Hematopoietic multipotent progenitor cell treated with erythropoietin and hydrocortisone succinate and interleukin-3 and kit ligand, for 17 days (in vitro differentiated cells): ENCODE measurements at regions not wholly inside any gene's neighbourhood (a gene's known extent, or its start where the extent isn't known, plus 50 kb on each side); places are given as distances from the start of the nearest gene placed in this dataset.
"Not testable (repeated sequence)": the region's sequence is repeated elsewhere in the genome, so short reads cannot be mapped to it uniquely, and the experiment has no call there.

Source experiments
- DNase-seq: peaks from one replicate; pipeline ENCODE4 v3.0.0-alpha.2; 2015; ENCODE audit warnings: low spot score

DNA sequence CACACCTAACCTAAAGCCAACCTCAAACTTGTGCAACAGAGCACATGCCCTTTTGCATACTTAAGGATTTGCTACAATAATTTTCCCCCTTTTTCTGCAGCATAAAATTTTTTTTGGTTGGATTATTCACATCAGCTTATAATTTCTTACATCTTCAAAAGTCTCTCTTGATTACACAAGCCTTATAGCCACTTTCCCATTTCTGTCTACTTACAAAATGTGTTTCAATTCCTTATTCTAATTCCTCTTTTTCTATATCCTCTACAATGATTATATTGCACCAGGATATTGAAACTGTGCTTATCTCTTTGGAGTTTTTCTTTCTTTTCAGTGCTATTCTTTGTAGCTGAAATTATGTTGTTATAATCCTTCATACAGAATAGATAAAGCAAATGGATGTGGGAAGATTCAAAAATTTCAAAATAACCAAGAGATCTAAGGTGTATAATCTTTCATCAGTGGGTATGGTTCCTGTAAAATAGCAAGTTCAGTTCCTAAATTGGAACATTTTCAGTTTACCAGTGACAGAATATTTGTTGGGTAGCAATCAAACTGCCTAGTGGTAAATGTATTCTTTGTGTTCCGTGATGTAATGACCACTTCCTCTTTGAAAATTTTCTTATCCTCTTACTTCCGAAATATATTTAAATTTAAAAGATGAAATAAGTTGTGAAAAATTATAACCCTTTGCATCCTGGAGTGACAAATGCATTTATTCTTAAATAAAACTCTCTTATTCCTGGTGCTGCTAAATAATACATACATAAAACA is 386.8 kb upstream of the CHD1 start:
- no peak for DNase-seq

DNA sequence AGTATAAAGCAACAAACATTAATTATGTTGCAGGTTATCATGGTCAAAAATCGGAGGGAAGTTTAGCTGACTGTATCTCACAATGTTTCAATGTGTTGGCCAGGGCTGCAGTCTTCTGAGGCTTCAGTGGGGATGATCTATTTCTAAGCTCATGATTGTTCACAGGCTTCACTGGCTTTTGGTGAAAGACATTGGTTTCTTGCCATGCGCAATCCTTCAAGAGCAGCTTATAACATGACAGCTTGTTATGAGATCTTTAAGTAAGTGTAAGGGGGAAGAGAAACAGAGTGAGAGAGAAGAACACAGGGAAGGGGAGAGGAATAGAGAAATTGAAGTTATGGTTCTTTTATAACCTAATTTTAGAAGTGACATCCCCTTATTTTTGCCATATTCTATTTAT is 385.9 kb upstream of the CHD1 start:
- DNase-seq = no peak

DNA sequence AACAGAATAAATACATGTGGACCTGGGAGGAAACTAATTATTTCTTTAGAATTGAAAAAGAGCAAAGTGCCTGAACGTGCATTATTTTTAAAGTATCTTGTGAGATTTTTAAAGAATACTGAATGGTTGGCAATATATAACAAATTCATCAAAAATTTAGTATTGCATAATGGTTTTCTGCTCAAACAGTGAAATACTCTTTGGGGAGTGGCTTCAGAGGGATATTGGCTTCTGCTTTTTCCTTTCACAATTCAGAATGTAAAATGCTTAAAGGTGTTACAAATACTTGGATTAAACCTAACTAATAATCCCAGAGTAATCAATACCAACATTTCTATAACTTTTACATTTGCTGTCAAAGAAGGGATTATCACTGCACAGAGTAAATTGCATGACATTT is 379.3 kb upstream of the CHD1 start:
- DNase-seq = no peak

DNA sequence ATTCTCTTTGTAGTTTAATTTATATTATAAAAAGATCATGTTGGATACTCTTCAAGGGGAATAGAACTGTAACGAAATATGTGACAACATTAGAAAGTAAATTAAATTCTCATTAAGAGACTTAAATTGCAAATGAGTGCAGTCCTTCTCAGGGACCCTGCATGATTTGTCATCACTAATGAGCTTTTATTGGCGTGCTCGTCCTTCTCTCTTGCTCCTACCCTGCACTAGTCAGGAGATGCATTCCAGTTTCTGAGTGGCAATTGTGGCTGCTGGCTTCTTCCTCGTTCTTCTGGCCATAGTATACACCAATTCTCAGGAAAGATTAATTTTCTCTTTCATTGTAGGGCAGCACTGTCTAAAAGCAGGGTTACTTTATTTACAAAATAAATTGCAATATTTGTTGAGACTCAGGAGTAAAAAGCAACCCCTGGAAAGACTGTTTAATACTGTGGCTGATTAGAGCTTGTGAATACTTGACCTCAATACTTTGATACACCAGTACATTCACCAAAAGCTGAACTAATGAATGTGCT is 376.3 kb upstream of the CHD1 start:
- no peak for DNase-seq

DNA sequence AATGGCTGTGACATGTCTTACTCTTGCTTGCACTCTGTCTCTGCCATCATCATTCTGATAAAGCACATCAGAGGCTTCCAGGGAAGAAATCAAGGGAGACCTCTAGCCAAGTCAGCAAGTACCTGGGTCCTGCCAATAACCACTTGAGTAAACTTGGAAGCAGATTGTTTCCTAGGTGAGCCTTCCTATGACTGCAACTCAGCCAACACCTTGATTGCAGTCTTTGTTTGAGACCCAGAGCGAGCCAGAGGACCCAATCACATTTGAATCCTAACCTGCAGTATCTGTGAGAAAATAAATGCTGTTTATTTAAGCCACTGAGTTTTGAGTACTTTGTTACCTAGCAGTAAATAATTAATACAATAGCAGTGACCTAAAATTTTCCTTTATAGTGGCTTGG is 356.8 kb upstream of the CHD1 start:
- DNase-seq = no peak

DNA sequence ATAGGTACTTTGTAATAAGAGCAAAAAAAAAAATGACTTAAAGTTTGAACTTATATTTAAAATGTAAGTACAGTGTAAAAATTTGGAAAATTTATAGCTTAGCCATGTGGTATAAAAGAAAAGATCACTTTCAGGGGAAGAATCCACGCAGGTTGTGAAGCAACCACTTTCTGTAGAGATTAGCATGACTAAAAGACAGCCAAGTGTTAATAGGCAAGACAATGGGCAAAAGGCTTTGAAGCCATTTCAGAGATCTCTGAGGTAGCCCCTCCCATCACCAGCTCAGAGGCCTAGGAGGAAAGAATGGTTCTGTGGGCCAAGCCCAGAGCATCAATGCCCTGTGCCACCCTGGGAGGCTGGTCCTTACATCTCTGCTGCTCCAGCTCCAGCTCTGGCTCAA is 346.3 kb upstream of the CHD1 start:
- no peak for DNase-seq

DNA sequence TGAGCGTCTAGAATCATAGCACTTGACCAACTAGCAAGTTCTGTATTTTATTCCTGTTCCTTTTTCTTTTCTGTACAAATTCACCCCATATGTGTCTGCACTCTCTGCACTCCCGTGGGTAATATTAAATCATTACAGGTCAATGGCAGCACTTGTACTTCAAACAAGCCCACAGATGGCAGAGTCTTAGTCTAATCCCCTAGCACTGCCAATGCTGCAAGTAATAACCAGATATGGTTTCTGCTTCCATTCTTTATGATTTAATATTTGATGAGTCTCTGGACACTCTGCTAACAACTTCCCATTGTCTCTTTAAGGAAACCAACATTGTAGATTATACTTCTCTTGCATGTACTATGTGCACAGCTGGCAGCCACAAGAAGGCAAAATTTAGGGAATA is 343.8 kb upstream of the CHD1 start:
- DNase-seq = no peak

DNA sequence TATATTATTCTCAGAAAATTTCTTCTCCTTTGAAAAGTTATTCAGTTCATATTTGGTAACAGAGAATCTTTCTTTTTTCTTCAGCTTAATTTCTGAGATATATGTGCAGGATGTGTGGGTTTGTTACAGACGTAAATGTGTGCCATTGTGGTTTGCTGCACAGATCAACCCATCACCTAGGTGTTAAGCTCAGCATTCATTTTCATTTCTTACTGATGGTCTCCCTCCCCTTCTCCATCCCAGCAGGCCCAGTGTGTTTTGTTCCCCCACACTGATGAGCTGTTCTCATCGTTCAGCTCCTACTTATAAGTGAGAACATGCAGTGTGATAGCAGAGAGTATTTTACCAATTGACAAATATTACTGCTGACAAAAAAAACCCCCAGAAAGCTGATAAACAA is 330.0 kb upstream of the CHD1 start:
- no peak for DNase-seq

DNA sequence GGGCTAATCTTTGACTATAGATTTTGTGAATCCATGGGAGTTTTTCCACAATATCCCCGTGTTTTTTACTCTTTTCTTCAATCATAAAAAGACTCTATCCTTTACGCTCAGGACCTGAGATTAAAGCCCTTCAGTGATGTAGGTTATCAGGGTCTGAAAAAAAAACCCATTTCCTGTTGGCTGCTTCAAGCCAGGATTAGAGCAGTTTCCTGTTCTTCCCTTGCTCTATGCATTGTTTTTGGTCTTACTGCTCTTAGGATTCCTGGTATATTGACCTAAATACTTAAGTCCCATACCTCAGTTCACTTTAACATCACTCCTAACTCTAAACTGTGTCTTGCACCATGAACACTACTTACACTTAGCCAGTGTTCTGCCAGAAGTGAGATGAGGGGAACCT is 319.3 kb upstream of the CHD1 start:
- no peak for DNase-seq

DNA sequence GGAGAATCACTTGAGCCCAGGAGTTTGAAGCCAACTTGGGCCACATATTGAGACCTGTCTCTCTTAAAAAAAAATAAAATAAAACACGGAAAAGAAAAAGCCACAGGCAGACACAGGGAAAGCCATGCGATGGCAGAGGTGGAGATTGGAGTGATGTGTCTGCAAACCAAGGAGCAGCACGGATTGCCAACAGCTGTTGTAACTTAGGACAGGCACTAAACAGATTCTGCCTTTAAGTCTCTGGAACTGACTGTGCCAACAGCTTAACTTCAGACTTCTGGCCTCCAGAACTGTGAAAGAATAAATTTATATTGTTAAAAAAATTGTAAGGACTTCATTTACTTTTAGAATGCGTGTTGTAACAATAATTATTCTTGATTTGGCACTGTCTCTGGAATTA is 318.5 kb upstream of the CHD1 start:
- DNase-seq = no peak

DNA sequence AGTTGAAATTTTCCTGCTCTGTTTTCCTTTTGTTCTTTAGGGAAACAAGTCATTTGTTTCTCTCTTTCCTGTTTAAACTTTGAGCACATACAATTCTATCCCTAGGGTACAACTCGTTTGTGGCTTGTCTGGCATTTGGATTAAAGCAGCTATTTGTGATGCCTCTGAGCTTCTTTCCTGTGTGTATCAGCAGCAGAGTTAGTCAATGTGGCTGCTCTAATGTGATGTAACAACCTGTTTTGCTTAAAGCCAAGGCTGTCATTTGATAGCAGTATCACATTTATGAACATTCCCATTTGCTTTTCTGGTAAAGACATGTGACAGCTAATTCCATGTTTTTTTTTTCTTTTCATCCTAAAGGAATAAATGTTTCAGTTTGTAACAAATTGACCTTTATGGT is 314.3 kb upstream of the CHD1 start:
- DNase-seq = no peak

DNA sequence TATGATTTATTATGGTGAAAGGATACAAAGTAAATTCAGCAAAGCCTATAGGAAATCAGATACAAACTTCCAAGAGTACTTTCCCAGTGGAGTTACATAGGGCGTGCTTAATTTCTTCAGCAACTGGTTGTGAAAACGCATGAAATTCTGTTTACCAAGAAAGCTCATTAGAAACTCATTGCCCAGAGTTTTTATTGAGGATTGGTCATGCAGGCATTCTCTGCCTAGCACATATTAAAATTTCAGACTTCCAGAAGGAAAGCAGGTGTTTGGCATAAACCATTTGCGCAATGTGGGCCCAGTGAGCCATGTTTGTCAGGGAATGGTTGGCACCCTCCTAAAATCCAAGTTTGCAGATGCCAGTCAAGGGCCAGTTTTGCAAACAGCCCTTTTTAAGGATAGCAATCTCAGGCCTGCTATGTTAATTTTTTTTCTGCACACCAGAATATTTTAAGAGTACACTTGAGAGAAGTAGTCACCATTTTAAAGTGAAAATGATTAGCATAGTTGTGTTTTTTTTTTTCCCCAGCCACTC is 311.1 kb upstream of the CHD1 start:
- DNase-seq = no peak

DNA sequence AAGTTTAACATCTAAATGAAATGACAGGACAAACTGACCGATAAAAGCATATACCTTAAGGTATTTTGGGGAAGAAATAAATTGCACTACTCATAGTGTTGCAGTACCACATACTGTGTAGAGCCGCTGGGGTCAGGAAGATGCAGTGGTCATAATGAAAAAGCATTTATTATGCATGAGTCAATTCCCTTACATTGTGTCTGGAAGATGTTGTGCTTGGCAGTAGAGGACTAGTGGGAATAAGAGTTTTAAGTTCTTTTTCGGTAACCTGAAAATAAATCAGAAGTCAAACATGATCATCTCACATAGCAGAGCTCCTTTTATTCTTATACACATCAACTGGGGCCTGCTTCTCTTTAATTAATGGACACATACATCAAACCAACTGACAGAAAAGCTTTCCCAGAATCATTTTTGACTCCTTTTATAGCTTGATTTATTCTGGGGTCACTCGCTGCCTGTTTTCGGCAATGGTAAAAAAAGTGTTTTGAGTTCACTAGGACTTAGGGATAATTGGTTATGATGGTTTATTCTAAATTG is 262.5 kb upstream of the CHD1 start:
- DNase-seq = no peak

DNA sequence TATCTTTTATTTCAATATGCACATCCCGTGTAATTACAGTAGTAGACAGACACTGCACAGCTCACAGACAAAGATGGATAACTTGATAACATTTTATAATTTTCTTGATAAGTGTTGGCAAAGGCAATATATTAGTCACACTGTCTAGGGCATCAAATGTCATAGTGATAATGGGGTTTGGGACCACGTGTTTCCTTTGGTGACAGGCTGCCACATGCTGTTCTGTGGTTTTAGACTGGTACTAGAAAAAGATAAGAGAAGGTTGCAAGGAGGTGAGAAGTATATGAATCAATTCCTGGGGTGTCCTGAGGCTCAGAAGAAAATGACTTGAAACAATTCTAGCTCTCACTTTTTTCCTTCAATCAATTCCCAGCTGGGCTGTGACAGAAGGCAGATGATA is 258.8 kb upstream of the CHD1 start:
- DNase-seq = no peak

DNA sequence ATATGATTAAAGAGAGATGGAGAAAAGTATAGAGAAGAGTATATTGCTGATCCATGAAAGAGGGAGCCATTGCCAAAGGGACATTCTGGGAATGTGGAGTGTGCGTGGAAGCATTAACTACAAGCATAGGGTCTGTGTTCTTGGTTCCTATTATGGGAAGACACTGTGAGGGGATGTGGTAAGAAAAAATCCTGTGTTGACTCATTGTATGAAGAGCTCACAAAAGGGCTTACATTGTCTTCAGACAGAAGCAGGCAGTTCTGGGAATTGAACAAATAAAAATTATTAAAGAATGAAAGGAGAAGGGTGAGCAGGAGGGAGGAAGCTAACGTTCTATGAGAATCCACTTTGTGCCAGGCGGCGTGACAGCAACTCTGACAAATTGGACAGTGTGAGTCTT is 250.4 kb upstream of the CHD1 start:
- DNase-seq = no peak

DNA sequence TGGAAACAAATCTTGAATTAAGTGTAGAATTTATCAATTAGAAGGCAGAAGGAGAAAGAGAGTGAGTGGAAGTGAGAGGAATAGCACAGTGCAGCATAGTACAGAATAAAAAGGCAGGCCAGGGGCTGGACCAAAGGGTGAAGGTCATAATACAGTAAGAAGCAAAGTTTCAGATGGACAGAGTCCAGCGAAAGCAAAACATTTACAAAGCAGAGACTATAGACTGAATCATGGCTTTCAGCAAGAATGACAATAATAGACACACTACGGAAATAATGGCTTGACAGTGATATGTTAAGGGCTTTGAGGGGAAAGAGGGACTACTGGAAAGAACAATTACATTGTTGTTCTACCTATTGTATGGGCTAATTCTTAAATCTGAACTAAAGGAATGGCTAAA is 249.0 kb upstream of the CHD1 start:
- no peak for DNase-seq

DNA sequence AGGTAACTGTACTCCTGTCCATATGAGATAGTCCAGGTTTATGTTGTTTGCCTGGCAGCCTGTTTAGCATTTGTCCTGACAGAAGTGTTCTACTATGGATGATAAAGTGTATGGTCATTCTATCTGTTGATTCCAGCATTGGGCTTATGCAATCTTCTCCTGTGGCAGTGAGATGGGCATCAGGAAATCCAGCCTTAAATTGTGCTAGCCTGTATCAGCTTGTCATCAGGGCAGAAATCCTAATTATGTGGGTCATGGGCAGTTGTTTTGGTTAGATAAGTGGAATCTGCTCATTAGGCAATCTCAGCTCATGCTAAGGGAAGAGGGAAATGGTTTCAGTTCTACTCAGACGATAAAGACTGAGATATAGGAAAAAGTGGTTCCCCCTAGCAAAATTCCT is 247.4 kb upstream of the CHD1 start:
- DNase-seq = no peak

DNA sequence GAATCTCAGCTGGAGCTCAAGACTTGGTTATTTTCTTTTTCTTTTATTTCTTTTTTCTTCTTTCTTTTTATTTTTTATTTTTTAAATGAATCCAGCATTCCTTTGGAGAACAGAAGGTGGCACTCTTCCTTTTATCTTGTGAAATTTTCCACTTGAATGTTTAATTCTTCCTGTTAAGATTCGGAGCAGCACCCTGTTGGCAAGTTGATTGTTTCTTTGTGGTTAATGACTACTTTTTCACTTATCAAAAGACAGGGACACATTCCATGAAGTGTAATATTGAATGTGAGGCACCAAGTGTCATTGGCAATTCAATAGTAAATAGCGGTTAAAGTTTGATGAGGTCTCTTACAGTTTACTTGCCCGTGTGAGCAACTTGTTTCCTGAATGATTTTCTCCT is 240.5 kb upstream of the CHD1 start:
- DNase-seq = no peak

DNA sequence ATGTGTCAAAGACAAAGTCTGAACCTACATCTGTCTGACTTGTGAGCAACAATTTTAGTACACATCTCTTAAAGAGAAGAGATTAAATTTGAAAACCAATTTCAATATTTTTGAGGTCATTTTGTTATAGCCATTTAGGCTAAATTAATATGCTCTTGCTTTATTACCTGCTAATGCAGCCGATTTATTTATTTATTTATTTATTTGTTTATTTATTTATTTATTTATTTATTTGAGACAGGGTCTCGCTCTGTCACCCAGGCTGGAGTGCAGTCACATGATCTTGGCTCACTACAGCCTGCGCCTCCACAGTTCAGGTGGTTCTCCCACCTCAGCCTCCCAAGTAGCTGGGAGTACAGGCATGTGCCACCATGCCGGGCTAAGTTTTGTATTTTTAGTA is 232.7 kb upstream of the CHD1 start:
- not testable (repeated sequence) for DNase-seq

DNA sequence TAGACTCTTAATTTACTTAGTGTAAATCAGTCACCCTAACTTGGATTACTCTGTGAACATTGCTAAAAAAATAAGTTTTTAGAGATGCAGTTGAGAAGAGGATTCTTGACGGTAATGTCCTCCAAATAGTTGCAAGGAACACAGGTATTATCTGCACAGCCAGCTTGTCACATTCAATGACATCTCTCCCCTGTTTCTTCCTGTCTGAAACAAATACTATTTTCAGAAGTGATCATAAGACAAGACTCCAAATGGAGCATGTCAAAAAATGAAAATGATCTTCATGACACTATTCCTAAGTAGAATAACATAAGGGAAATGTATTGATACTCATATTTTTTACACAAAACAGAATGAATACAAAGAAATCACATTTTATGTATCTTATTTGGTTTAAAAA is 227.9 kb upstream of the CHD1 start:
- no peak for DNase-seq

DNA sequence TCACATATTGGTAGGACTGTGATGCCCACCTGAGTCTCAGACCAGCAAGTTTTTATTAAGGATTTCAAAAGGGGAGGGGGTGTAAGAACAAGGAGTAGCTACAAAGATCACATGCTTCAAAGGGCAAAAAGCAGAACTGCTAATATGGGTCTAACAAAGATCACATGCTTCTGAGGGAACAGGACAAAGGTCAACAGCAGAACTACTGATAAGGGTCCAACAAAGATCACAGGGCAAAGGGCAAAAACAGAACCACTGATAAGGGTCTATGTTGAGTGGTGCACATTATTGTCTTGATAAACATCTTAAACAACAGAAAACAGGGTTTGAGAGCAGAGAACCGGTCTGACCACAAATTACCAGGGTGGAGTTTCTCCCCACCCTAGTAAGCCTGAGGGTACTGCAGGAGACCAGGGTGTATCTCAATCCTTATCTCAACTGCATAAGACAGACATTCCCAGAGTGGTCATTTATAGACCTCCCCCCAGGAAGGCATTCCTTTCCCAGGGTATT is 214.5 kb upstream of the CHD1 start:
- not testable (repeated sequence) for DNase-seq

DNA sequence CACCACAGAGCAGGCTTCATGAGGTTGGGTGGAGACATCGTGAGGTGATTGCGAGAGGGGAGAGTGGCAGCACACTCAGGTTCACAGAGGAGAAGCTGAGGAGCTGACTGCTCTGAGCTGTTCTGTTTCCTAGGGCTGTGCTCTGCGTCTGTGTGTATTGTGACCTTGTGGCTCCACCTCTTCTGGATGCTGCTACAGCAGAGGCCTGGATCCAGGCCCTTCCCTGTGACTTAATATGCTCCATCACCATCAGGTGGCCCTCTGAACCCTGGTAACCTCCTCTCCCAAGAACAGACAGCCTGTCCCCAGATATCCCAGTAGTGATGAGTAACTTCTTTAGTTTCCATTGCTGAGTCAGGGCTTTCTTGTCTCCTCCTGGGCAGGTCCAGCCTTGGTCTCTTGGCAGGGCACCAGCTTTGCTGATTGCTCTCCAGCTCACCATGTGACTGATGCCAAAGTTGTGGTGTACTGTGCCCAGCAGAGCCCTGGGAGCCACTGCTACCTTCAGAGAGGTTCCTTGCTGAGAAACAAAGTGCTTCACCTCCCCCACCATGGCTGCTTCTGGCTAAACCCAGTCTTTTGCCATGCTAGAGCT is 212.8 kb upstream of the CHD1 start:
- no peak for DNase-seq

DNA sequence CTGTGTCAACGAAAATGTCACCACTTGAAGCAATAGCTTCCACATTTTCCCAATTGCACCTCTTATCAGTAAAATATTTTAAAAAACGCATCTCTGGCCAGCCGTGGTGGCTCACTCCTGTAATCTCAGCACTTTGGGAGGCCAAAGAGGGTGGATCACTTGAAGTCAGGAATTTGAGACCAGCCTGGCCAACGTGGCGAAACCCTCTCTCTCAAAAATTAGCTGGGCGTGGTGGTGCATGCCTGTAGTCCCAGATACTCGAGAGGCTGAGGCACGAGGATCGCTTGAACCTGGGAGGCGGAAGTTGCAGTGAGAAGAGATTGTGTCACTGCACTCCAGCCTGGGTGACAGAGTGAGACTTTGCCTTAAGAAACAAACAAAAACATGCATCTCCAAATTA is 210.1 kb upstream of the CHD1 start:
- DNase-seq = no peak
